ENCODE measurements at regions not wholly inside any gene's neighbourhood (a gene's known extent, or its start where the extent isn't known, plus 50 kb on each side); places are given as distances from the start of the nearest gene placed in this dataset.
A peak's percentile ranks its signal among the peaks of the same experiment; 100 is the strongest.

DNA sequence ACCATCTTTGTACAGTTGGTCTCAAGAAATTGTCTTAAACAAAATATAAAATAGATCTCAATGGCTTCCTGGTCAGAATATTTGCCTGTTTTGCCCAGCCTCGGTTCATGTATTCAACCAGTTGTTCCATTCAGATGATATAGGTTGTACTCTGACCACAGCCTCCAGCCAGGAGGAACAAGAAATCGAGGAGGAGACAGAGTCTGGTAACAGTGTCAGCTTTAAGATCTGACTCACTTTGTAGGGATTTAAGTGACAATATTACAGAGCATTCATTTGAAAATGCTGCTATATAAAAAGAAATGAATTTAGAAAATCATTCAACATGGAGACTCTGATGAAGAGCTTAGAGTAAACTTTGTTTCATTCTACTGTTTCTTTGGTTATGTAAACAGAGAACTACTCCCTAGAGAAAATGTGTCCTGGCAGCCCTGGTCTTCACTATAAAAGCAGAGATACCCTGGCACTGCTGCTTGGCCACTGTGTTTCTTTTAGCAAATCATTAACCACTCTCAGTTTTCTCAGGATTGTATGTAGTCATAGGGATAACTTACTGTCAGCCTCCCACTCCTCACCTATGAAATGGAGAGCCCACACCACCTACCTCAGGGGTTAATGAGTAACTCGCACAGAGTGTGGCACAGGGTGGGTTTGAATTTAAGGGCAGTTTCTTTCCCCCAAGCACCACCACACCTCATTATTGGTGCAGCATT is 53.5 kb downstream of the PAGE2 start:
- DNase-seq = no peak
- no peaks in the 10 kb centered on the region for H3K27me3 ChIP-seq
- 64 to 65% methylated on average over 3 of the region's 3 CpGs for WGBS, 2 donors
- no peak overlapping the region for H3K4me3 ChIP-seq
- TF ChIP-seq POLR2AphosphoS5 (IDR thresholded peaks at IDR 0.05) = no peak
- TF ChIP-seq, protein P1, sequence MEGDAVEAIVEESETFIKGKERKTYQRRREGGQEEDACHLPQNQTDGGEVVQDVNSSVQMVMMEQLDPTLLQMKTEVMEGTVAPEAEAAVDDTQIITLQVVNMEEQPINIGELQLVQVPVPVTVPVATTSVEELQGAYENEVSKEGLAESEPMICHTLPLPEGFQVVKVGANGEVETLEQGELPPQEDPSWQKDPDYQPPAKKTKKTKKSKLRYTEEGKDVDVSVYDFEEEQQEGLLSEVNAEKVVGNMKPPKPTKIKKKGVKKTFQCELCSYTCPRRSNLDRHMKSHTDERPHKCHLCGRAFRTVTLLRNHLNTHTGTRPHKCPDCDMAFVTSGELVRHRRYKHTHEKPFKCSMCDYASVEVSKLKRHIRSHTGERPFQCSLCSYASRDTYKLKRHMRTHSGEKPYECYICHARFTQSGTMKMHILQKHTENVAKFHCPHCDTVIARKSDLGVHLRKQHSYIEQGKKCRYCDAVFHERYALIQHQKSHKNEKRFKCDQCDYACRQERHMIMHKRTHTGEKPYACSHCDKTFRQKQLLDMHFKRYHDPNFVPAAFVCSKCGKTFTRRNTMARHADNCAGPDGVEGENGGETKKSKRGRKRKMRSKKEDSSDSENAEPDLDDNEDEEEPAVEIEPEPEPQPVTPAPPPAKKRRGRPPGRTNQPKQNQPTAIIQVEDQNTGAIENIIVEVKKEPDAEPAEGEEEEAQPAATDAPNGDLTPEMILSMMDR (IDR thresholded peaks at IDR 0.05) = no peak
- no peak for TF ChIP-seq EP300 (IDR thresholded peaks at IDR 0.05)
- no peak for TF ChIP-seq POLR2A (IDR thresholded peaks at IDR 0.05)
- H3K4me1 ChIP-seq = no peaks in the 10 kb centered on the region
- no peaks in the 10 kb centered on the region for H3K36me3 ChIP-seq
- no peak for ATAC-seq (ENCODE audit: low FRiP score in 2 of 2)
- no peaks in the 10 kb centered on the region for H3K9me3 ChIP-seq
- no peak overlapping the region for H3K27ac ChIP-seq

DNA sequence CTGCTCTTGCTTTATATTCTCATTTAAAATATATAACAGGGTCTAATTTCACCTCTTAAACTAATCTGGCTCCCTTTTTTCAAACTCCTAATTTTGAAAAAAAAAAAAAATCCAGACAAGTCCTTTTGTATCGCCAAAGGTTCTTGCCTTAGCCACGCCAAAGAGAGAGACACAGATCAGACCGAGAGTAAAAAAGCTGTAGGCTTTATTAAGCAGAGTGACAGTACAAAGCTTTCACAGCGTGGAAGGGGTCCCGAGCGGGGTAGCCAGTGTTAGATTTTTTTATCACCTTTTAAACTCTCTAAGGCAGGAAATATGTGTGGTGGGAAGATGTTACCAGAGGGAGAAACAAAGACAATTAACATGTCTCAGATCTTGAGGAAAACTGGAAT is 54.1 kb downstream of the PAGE2 start:
- Histone ChIP-seq H3K9me3 (no peaks in the 10 kb centered on the region), H3K36me3 (no peaks in the 10 kb centered on the region), H3K4me3 (no peak overlapping the region), H3K4me1 (no peaks in the 10 kb centered on the region), H3K27ac (no peak overlapping the region), H3K27me3 (no peaks in the 10 kb centered on the region)
- DNase-seq (no peak), ATAC-seq (ENCODE audit: low FRiP score in 2 of 2) (no peak)
- TF ChIP-seq EP300 (IDR thresholded peaks at IDR 0.05) = no peak
- no peak for TF ChIP-seq POLR2A (IDR thresholded peaks at IDR 0.05)
- TF ChIP-seq POLR2AphosphoS5 (IDR thresholded peaks at IDR 0.05) = no peak
- TF ChIP-seq, protein P1 (IDR thresholded peaks at IDR 0.05) = no peak
- WGBS, 2 donors = 64 to 70% methylated on average over 6 of the region's 6 CpGs

DNA sequence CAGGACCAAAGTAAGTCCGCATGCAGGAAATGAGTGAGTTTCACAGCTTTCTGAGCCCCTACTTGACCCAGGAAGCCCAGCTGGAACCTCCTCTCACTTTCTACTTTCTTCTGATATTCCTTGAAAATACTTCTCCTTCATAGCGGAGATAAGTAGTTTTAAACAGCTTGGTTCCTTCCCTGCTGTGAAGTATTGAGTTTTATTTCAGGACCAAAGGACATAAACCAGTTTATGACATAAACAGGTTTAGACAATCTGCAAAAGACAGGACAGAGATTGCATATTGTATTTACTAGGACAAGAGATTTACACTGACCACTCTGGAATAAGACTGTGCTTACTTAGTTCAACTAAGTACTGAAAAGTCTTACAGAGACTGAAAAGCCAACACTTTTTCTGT is 54.8 kb downstream of the PAGE2 start:
- TF ChIP-seq POLR2A (IDR thresholded peaks at IDR 0.05) = no peak
- TF ChIP-seq, protein P1 (IDR thresholded peaks at IDR 0.05) = no peak
- no peak for TF ChIP-seq EP300 (IDR thresholded peaks at IDR 0.05)
- no peak for TF ChIP-seq POLR2AphosphoS5 (IDR thresholded peaks at IDR 0.05)
- DNase-seq = no peak
- Histone ChIP-seq H3K4me1 (no peaks in the 10 kb centered on the region), H3K9me3 (no peaks in the 10 kb centered on the region), H3K4me3 (no peak overlapping the region), H3K36me3 (no peaks in the 10 kb centered on the region), H3K27me3 (no peaks in the 10 kb centered on the region), H3K27ac (no peak overlapping the region)
- 46 to 65% methylated on average over 2 of the region's 2 CpGs for WGBS, 2 donors
- ATAC-seq (ENCODE audit: low FRiP score in 2 of 2) = no peak

DNA sequence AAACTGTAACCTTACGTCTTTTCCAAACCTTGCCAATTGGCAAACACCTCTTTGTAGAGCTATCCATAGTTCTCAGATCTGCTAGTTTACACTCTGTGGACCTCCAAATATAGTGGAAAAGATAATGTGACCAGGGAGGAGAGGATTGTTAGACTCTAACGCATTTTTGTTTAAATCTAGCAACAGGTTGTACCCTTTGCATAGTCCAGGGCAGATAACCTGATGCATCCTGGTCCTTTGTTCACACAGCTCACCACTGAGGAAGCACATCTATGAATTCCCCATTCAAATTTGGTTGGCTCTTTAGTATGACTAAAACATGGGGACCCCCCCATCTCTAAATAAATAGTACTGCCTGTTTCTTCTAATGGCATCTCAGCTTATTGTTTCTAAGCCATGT is 55.9 kb downstream of the PAGE2 start:
- Histone ChIP-seq H3K4me1 (no peaks in the 10 kb centered on the region), H3K27me3 (no peaks in the 10 kb centered on the region), H3K36me3 (no peaks in the 10 kb centered on the region), H3K27ac (no peak overlapping the region), H3K4me3 (no peak overlapping the region), H3K9me3 (no peaks in the 10 kb centered on the region)
- TF ChIP-seq POLR2A (IDR thresholded peaks at IDR 0.05) (no peak), POLR2AphosphoS5 (IDR thresholded peaks at IDR 0.05) (no peak), EP300 (IDR thresholded peaks at IDR 0.05) (no peak)
- TF ChIP-seq, protein P1 (IDR thresholded peaks at IDR 0.05) = no peak
- DNase-seq (no peak), ATAC-seq (ENCODE audit: low FRiP score in 2 of 2) (no peak)
- 71 to 100% methylated on average over 2 of the region's 2 CpGs for WGBS, 2 donors

DNA sequence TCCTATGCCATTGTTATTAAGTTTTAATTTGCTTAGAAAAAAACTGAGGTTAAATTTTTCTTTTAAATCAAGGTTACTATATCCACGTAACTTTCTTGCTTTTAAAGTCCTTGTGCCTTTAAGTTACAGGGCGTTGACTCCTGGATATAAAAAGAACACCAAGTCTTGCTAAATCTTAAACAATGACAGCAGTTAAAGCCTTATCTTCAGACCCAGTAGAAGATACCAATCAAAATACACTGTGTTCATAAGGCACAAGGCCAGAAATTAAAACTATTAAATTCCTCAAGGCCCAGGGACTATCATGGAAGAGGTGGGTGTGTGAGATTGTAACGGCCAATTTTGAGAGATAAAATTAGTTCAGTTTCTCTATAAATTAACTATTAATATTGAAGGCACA is 60.4 kb downstream of the PAGE2 start:
- Histone ChIP-seq H3K27me3 (no peaks in the 10 kb centered on the region), H3K4me3 (no peak overlapping the region), H3K27ac (no peak overlapping the region), H3K9me3 (no peaks in the 10 kb centered on the region), H3K4me1 (no peaks in the 10 kb centered on the region), H3K36me3 (no peaks in the 10 kb centered on the region)
- TF ChIP-seq POLR2A (IDR thresholded peaks at IDR 0.05) (no peak), POLR2AphosphoS5 (IDR thresholded peaks at IDR 0.05) (no peak), EP300 (IDR thresholded peaks at IDR 0.05) (peak in 2 of 4 donors; percentile 17 to 51)
- TF ChIP-seq, protein P1 (IDR thresholded peaks at IDR 0.05) = no peak
- WGBS, 2 donors = 66% methylated on average over 3 of the region's 3 CpGs
- ATAC-seq (ENCODE audit: low FRiP score in 2 of 2) = no peak
- no peak for DNase-seq
